ENCODE measurements at regions not wholly inside any gene's neighbourhood (a gene's known extent, or its start where the extent isn't known, plus 50 kb on each side); places are given as distances from the start of the nearest gene placed in this dataset.

GRCh38 chr6:163888030-163888819 is 473.7 kb downstream of the QKI start:
- no peak overlapping the region for H3K4me3 Mint-ChIP-seq (ENCODE audit: unreplicated experiment)
- intact Hi-C loops (cut with micrococcal nuclease) = no loop called here
- BruUV-seq (replicated peaks) = no TSS peak

DNA sequence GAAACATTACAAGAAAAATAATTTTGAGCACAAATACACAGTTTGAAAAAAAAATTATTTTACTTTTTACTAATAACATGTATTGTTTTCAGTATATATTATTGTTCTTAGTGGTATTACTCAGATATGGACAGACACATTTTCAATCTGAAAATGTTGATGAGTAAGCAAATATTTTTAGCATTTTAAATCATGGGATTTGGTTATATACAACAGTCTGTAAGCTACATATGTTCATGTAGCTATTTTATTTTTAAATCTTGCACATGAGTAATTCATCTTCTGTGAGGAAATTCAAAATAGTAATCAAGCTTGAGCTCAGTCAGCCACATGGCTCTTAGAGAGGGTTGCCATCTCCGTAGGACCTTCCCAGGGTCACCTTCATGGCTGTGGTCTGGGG is 471.9 kb downstream of the QKI start:
- POLR2A ChIA-PET = no interaction called here
- no peaks in the 10 kb centered on the region for H3K27me3 Mint-ChIP-seq (ENCODE audit: insufficient read depth, unreplicated experiment)
- H3K36me3 Mint-ChIP-seq (ENCODE audit: insufficient read depth, unreplicated experiment) = no peaks in the 10 kb centered on the region
- CTCF ChIA-PET = interaction anchor here (0.6 kb wide), 1 partner anchor 211 kb away, joined by 3 read pairs; no protein-coding TSS in a partner anchor
- intact Hi-C loops (cut with micrococcal nuclease) = no loop called here
- BruUV-seq (replicated peaks) = no TSS peak
- peaks cover 31% of the 10 kb centered on the region for H3K9me3 Mint-ChIP-seq (ENCODE audit: unreplicated experiment)
- no peaks in the 10 kb centered on the region for H3K4me1 Mint-ChIP-seq (ENCODE audit: insufficient read depth, unreplicated experiment)
- no peak overlapping the region for H3K4me3 Mint-ChIP-seq (ENCODE audit: unreplicated experiment)
- no peak overlapping the region for H3K27ac Mint-ChIP-seq (ENCODE audit: low read depth, unreplicated experiment)
- no peak for DNase-seq (ENCODE audit: unreplicated experiment)
- TF ChIP-seq CTCF (IDR thresholded peaks at IDR 0.05; ENCODE audit: unreplicated experiment) = no peak

More at GRCh38 chr6:163888030-163888819, 473.7 kb downstream of the QKI start:
- Mint-ChIP-seq H3K9me3 (ENCODE audit: unreplicated experiment) (peaks cover 31% of the 10 kb centered on the region), H3K36me3 (ENCODE audit: insufficient read depth, unreplicated experiment) (no peaks in the 10 kb centered on the region), H3K4me1 (ENCODE audit: insufficient read depth, unreplicated experiment) (no peaks in the 10 kb centered on the region), H3K27me3 (ENCODE audit: insufficient read depth, unreplicated experiment) (no peaks in the 10 kb centered on the region), H3K27ac (ENCODE audit: low read depth, unreplicated experiment) (no peak overlapping the region)
- DNase-seq (ENCODE audit: unreplicated experiment) = no peak
- POLR2A ChIA-PET = no interaction called here
- TF ChIP-seq CTCF (IDR thresholded peaks at IDR 0.05; ENCODE audit: unreplicated experiment) = no peak
- CTCF ChIA-PET = no interaction called here

GRCh38 chr6:163883984-163884383 is 469.5 kb downstream of the QKI start:
- ChIA-PET CTCF (no interaction called here), POLR2A (no interaction called here)
- TF ChIP-seq CTCF (IDR thresholded peaks at IDR 0.05; ENCODE audit: unreplicated experiment) = no peak
- Mint-ChIP-seq H3K36me3 (ENCODE audit: insufficient read depth, unreplicated experiment) (no peaks in the 10 kb centered on the region), H3K27ac (ENCODE audit: low read depth, unreplicated experiment) (no peak overlapping the region), H3K9me3 (ENCODE audit: unreplicated experiment) (peaks cover 27% of the 10 kb centered on the region), H3K27me3 (ENCODE audit: insufficient read depth, unreplicated experiment) (no peaks in the 10 kb centered on the region), H3K4me3 (ENCODE audit: unreplicated experiment) (no peak overlapping the region), H3K4me1 (ENCODE audit: insufficient read depth, unreplicated experiment) (no peaks in the 10 kb centered on the region)
- peak; percentile 54 for DNase-seq (ENCODE audit: unreplicated experiment)
- intact Hi-C loops (cut with micrococcal nuclease) = no loop called here
- BruUV-seq (replicated peaks) = no TSS peak

GRCh38 chr6:163878698-163879097 is 464.2 kb downstream of the QKI start:
- H3K9me3 Mint-ChIP-seq (ENCODE audit: unreplicated experiment) = no peaks in the 10 kb centered on the region
- ChIA-PET CTCF (interaction anchor here (0.7 kb wide), 1 partner anchor 1736 kb away, joined by 3 read pairs; no protein-coding TSS in a partner anchor), POLR2A (no interaction called here)
- H3K27me3 Mint-ChIP-seq (ENCODE audit: insufficient read depth, unreplicated experiment) = no peaks in the 10 kb centered on the region
- TF ChIP-seq CTCF (IDR thresholded peaks at IDR 0.05; ENCODE audit: unreplicated experiment) = no peak
- intact Hi-C loops (cut with micrococcal nuclease) = no loop called here
- H3K36me3 Mint-ChIP-seq (ENCODE audit: insufficient read depth, unreplicated experiment) = no peaks in the 10 kb centered on the region
- H3K27ac Mint-ChIP-seq (ENCODE audit: low read depth, unreplicated experiment) = no peak overlapping the region
- DNase-seq (ENCODE audit: unreplicated experiment) = no peak
- no peak overlapping the region for H3K4me3 Mint-ChIP-seq (ENCODE audit: unreplicated experiment)
- BruUV-seq (replicated peaks) = no TSS peak
- peaks cover 4% of the 10 kb centered on the region for H3K4me1 Mint-ChIP-seq (ENCODE audit: insufficient read depth, unreplicated experiment)
